ENCODE measurements at regions not wholly inside any gene's neighbourhood (a gene's known extent, or its start where the extent isn't known, plus 50 kb on each side); places are given as distances from the start of the nearest gene placed in this dataset.

DNA sequence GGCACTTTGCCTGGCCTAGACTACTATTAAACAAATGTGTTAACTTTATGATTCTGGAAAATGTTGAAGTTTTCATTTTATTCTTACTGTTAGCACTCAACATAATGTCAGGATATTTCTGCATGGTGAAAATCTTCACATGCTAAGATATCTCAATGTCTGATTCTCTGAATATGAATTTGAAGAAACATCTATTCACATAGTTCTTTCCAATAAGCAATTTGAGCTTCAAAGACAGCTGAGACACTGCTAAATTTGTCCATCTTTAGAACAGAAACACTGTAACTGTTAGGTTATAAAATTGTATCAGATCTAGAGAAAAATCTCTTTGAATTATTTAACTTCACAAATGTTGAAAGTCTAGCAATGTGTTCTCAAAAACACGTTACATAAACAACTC is 970.2 kb downstream of the PLOD2 start:
- H2AK5ac ChIP-seq (ENCODE audit: insufficient read length, low read length), result no peak overlapping the region

More for the DNA sequence above, 970.2 kb downstream of the PLOD2 start:
- Mint-ChIP-seq H3K36me3 (ENCODE audit: insufficient read depth in 1 of 3, low read depth in 3 of 3) (no peaks in the 10 kb centered on the region), H3K4me3 (no peak overlapping the region), H3K27me3 (ENCODE audit: low read depth) (no peaks in the 10 kb centered on the region), H3K9me3 (no peaks in the 10 kb centered on the region), H3K27ac (no peak overlapping the region), H3K4me1 (peaks cover 8% of the 10 kb centered on the region in 2 experiments)
- Histone ChIP-seq H4K8ac (replicated peaks; ENCODE audit: insufficient read length, low read depth, low read length) (no peak overlapping the region), H3K79me1 (ENCODE audit: insufficient read depth, low read depth, low read length, poor library complexity, severe bottlenecking) (no peaks in the 10 kb centered on the region), H3K4me2 (ENCODE audit: insufficient read depth, insufficient read length, low read length) (no peak overlapping the region), H2BK120ac (ENCODE audit: low read depth, low read length, poor library complexity, severe bottlenecking) (no peak overlapping the region), H3K27me3 (ENCODE audit: insufficient read depth, low read length) (no peaks in the 10 kb centered on the region), H2AFZ (ENCODE audit: low read length) (no peak overlapping the region), H2BK12ac (ENCODE audit: insufficient read length, low read depth, low read length) (no peak overlapping the region), H2BK15ac (ENCODE audit: low read depth, low read length) (no peak overlapping the region), H4K5ac (ENCODE audit: insufficient read length, low read depth, low read length) (no peak overlapping the region), H2BK20ac (ENCODE audit: low read depth, low read length, poor library complexity, severe bottlenecking) (no peak overlapping the region), H3K18ac (ENCODE audit: insufficient read length, low read depth, low read length) (no peak overlapping the region), H3K9me3 (ENCODE audit: control insufficient read depth, low read depth, low read length) (no peaks in the 10 kb centered on the region), H3K56ac (ENCODE audit: insufficient read length, low read depth, low read length) (no peak overlapping the region), H3K79me2 (ENCODE audit: insufficient read depth, low read length) (no peaks in the 10 kb centered on the region), H3K4ac (ENCODE audit: low read depth, low read length) (no peak overlapping the region), H3K4me1 (ENCODE audit: insufficient read depth, low read length) (peaks cover 6% of the 10 kb centered on the region; the same call in 1 of the 2 replicates), H4K20me1 (ENCODE audit: control insufficient read depth, insufficient read depth, insufficient read length) (no peaks in the 10 kb centered on the region), H3K23me2 (ENCODE audit: insufficient read length, low read depth, low read length, poor library complexity, severe bottlenecking) (no peaks in the 10 kb centered on the region), H3K9ac (ENCODE audit: extremely low read depth, insufficient read length, low read length) (no peak overlapping the region), H3K14ac (ENCODE audit: insufficient read depth, low read length) (no peak overlapping the region), H3K27ac (ENCODE audit: insufficient read length, low read depth, low read length) (no peak overlapping the region), H3T11ph (ENCODE audit: low read length) (no peak overlapping the region), H2BK5ac (ENCODE audit: insufficient read length, low read length) (no peak overlapping the region), H3K23ac (ENCODE audit: insufficient read length, low read depth, low read length) (no peak overlapping the region), H4K91ac (ENCODE audit: insufficient read length, low read depth, low read length) (no peak overlapping the region)
- no CpG with 5 or more reads among the region's 1 CpG for WGBS (ENCODE audit: extremely low coverage, insufficient read length, low lambda C conversion rate)
- no peak for DNase-seq
- TF ChIP-seq, protein P1, sequence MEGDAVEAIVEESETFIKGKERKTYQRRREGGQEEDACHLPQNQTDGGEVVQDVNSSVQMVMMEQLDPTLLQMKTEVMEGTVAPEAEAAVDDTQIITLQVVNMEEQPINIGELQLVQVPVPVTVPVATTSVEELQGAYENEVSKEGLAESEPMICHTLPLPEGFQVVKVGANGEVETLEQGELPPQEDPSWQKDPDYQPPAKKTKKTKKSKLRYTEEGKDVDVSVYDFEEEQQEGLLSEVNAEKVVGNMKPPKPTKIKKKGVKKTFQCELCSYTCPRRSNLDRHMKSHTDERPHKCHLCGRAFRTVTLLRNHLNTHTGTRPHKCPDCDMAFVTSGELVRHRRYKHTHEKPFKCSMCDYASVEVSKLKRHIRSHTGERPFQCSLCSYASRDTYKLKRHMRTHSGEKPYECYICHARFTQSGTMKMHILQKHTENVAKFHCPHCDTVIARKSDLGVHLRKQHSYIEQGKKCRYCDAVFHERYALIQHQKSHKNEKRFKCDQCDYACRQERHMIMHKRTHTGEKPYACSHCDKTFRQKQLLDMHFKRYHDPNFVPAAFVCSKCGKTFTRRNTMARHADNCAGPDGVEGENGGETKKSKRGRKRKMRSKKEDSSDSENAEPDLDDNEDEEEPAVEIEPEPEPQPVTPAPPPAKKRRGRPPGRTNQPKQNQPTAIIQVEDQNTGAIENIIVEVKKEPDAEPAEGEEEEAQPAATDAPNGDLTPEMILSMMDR (conservative IDR thresholded peaks at IDR 0.05), result no peak

Data from H9 (cell line).